Stimulated activated CD4-positive, alpha-beta T cell treated with anti-CD3 and anti-CD28 coated beads, Interleukin-4, amount 100 ng/mL, for 24 hours (primary cell): ENCODE measurements at regions not wholly inside any gene's neighbourhood (a gene's known extent, or its start where the extent isn't known, plus 50 kb on each side); places are given as distances from the start of the nearest gene placed in this dataset.

Experiments used
- DNase-seq: peaks from one replicate; pipeline ENCODE4 v3.0.0-alpha.2; 2020

GRCh38 chr9:89797937-89798455, 193.2 kb downstream of the GADD45G start:
- no peak for DNase-seq

GRCh38 chr9:89798547-89799120, 193.8 kb downstream of the GADD45G start:
- DNase-seq, result no peak

GRCh38 chr9:89799221-89799620, 194.4 kb downstream of the GADD45G start:
- DNase-seq, result no peak

- no peak for DNase-seq
Measured at GRCh38 chr9:89799766-89800165, 195.0 kb downstream of the GADD45G start.

- DNase-seq, result no peak
Measured at GRCh38 chr9:89801341-89801740, 196.5 kb downstream of the GADD45G start.

GRCh38 chr9:89801742-89802670, 197.2 kb downstream of the GADD45G start:
- no peak for DNase-seq

- no peak for DNase-seq
Measured at GRCh38 chr9:89802781-89803355, 198.1 kb downstream of the GADD45G start.

- DNase-seq, result no peak
Measured at GRCh38 chr9:89803403-89803802, 198.6 kb downstream of the GADD45G start.

- DNase-seq, result no peak
Measured at GRCh38 chr9:89804766-89805531, 200.1 kb downstream of the GADD45G start.

GRCh38 chr9:89805571-89806292, 200.9 kb downstream of the GADD45G start:
- no peak for DNase-seq

- DNase-seq, result no peak
Measured at GRCh38 chr9:89806371-89807100, 201.7 kb downstream of the GADD45G start.

- no peak for DNase-seq
Measured at GRCh38 chr9:89807101-89807395, 202.2 kb downstream of the GADD45G start.

- DNase-seq, result no peak
Measured at GRCh38 chr9:89807682-89808075, 202.9 kb downstream of the GADD45G start.

- no peak for DNase-seq
Measured at GRCh38 chr9:89808076-89808755, 203.4 kb downstream of the GADD45G start.

- no peak for DNase-seq
Measured at GRCh38 chr9:89808756-89809181, 204.0 kb downstream of the GADD45G start.

GRCh38 chr9:89810431-89810830, 205.6 kb downstream of the GADD45G start:
- no peak for DNase-seq

- DNase-seq, result no peak
Measured at GRCh38 chr9:89811356-89811755, 206.5 kb downstream of the GADD45G start.

- DNase-seq, result no peak
Measured at GRCh38 chr9:89811886-89812450, 207.2 kb downstream of the GADD45G start.

GRCh38 chr9:89812556-89813181, 207.9 kb downstream of the GADD45G start:
- DNase-seq, result no peak

- DNase-seq, result no peak
Measured at GRCh38 chr9:89813482-89813881, 208.7 kb downstream of the GADD45G start.
